Sigmoid colon (tissue), 6 donors: ENCODE measurements at regions not wholly inside any gene's neighbourhood (a gene's known extent, or its start where the extent isn't known, plus 50 kb on each side); places are given as distances from the start of the nearest gene placed in this dataset.

Experiments
- DNase-seq: peaks from one replicate; pipeline ENCODE4 v3.0.0-alpha.2; 2019
- H3K27ac ChIP-seq, 4 donors: fragments of 200-600 bp; sonication (generic); one replicate each; pipeline ENCODE4 v1.5.1; 2016 to 2019; ENCODE audit warnings: mild to moderate bottlenecking in 1 of 4
- H3K27me3 ChIP-seq, 3 donors: fragments of 200-600 bp; sonication (generic); one replicate each; pipeline ENCODE4 v1.5.1; 2019; ENCODE audit warnings: mild to moderate bottlenecking in 1 of 3
- H3K36me3 ChIP-seq, 4 donors: fragments of 200-600 bp; sonication (generic); one replicate each; pipeline ENCODE4 v1.5.1; 2016 to 2019
- H3K4me1 ChIP-seq, 4 donors: fragments of 200-600 bp; sonication (generic); one replicate each; pipeline ENCODE4 v1.5.1; 2017 to 2019
- H3K4me3 ChIP-seq, 4 donors: fragments of 200-600 bp; sonication (generic); one replicate each; pipeline ENCODE4 v1.5.1; 2017 to 2019; ENCODE audit warnings: mild to moderate bottlenecking in 2 of 4, moderate library complexity in 1 of 4
- H3K9me3 ChIP-seq, 4 donors: fragments of 200-600 bp in 3 of 4; sonication (generic) in 3 of 4; one replicate each; pipeline versions ENCODE4 v1.5.1 to v1.6.1; 2013 to 2019
- EP300 ChIP-seq, 4 donors: sonication (generic); formaldehyde crosslinking; IDR thresholded peaks; one replicate each; pipeline ENCODE4 v1.6.1; 2017; ENCODE audit warnings: antibody characterized with exemption in 4 of 4
- POLR2A ChIP-seq, 2 donors: fragments of 450-650 bp; IDR thresholded peaks; one replicate each; pipeline ENCODE4 v1.6.1; 2016; ENCODE audit warnings: antibody characterized with exemption in 2 of 2, mild to moderate bottlenecking in 2 of 2, moderate library complexity in 2 of 2
- POLR2AphosphoS5 ChIP-seq, 4 donors: sonication (generic); formaldehyde crosslinking; IDR thresholded peaks; one replicate each; pipeline ENCODE4 v1.6.1; 2017; ENCODE audit warnings: antibody characterized with exemption in 4 of 4
- WGBS, 2 donors: extraction: QIAGEN DNeasy Blood & Tissue Kit; methylation state at CpG; one replicate each; pipeline ENCODE4 v1.1.7; 2013; 5-methylcytosine and 5-hydroxymethylcytosine counted together
- intact Hi-C: fragments of 100-400 bp; cut with DNase I; formaldehyde crosslinking; loops from one replicate; pipeline ENCODE4 v1.15.1; 2023
- TF ChIP-seq, protein P1 (sequence below), 4 experiments: fragments of 450-650 bp in 3 of 4; fragments of 200-600 bp in 1 of 4; IDR thresholded peaks; one replicate each; pipeline ENCODE4 v1.5.1; 2016 to 2019; ENCODE audit warnings: antibody characterized with exemption in 4 of 4, mild to moderate bottlenecking in 3 of 4, moderate library complexity in 2 of 4
- donor health status: healthy with polysubstance abuse.
- donor health status: healthy.

- Histone ChIP-seq H3K36me3 (no peaks in the 10 kb centered on the region), H3K9me3 (peaks cover 0 to 4% (median 0%) of the 10 kb centered on the region in 4 donors), H3K27ac (no peak overlapping the region), H3K4me1 (no peaks in the 10 kb centered on the region), H3K27me3 (no peaks in the 10 kb centered on the region), H3K4me3 (no peak overlapping the region)
- no peak for DNase-seq
- intact Hi-C loops: no loop called here
- no peak for TF ChIP-seq EP300 (IDR thresholded peaks at IDR 0.05)
- no peak for TF ChIP-seq POLR2AphosphoS5 (IDR thresholded peaks at IDR 0.05)
- TF ChIP-seq POLR2A (IDR thresholded peaks at IDR 0.05): no peak
- TF ChIP-seq, protein P1, sequence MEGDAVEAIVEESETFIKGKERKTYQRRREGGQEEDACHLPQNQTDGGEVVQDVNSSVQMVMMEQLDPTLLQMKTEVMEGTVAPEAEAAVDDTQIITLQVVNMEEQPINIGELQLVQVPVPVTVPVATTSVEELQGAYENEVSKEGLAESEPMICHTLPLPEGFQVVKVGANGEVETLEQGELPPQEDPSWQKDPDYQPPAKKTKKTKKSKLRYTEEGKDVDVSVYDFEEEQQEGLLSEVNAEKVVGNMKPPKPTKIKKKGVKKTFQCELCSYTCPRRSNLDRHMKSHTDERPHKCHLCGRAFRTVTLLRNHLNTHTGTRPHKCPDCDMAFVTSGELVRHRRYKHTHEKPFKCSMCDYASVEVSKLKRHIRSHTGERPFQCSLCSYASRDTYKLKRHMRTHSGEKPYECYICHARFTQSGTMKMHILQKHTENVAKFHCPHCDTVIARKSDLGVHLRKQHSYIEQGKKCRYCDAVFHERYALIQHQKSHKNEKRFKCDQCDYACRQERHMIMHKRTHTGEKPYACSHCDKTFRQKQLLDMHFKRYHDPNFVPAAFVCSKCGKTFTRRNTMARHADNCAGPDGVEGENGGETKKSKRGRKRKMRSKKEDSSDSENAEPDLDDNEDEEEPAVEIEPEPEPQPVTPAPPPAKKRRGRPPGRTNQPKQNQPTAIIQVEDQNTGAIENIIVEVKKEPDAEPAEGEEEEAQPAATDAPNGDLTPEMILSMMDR (IDR thresholded peaks at IDR 0.05): no peak
- WGBS, 2 donors: 70 to 74% methylated on average over 1 of the region's 1 CpG
Measured at GRCh38 chr2:123040506-123040905, 984.6 kb upstream of the CNTNAP5 start.

- no peak overlapping the region for H3K4me3 ChIP-seq
- DNase-seq: no peak
- no peak for TF ChIP-seq EP300 (IDR thresholded peaks at IDR 0.05)
- no peak for TF ChIP-seq POLR2A (IDR thresholded peaks at IDR 0.05)
- TF ChIP-seq, protein P1 (IDR thresholded peaks at IDR 0.05): no peak
- TF ChIP-seq POLR2AphosphoS5 (IDR thresholded peaks at IDR 0.05): no peak
- H3K27me3 ChIP-seq: no peaks in the 10 kb centered on the region
- WGBS, 2 donors: 95 to 97% methylated on average over 1 of the region's 1 CpG
- H3K4me1 ChIP-seq: no peaks in the 10 kb centered on the region
- intact Hi-C loops: no loop called here
- H3K27ac ChIP-seq: no peak overlapping the region
- no peaks in the 10 kb centered on the region for H3K9me3 ChIP-seq
- no peaks in the 10 kb centered on the region for H3K36me3 ChIP-seq
Measured at GRCh38 chr2:123043458-123043857, 981.6 kb upstream of the CNTNAP5 start.

GRCh38 chr2:123045713-123046112 lies 979.4 kb upstream of the CNTNAP5 start:
- 68 to 77% methylated on average over 3 of the region's 3 CpGs for WGBS, 2 donors
- DNase-seq: no peak
- Histone ChIP-seq H3K9me3 (no peaks in the 10 kb centered on the region), H3K4me3 (no peak overlapping the region), H3K36me3 (no peaks in the 10 kb centered on the region), H3K27ac (no peak overlapping the region), H3K4me1 (no peaks in the 10 kb centered on the region), H3K27me3 (no peaks in the 10 kb centered on the region)
- no peak for TF ChIP-seq POLR2A (IDR thresholded peaks at IDR 0.05)
- TF ChIP-seq EP300 (IDR thresholded peaks at IDR 0.05): no peak
- TF ChIP-seq POLR2AphosphoS5 (IDR thresholded peaks at IDR 0.05): no peak
- TF ChIP-seq, protein P1 (IDR thresholded peaks at IDR 0.05): no peak
- intact Hi-C loops: no loop called here

GRCh38 chr2:123047186-123047585 lies 977.9 kb upstream of the CNTNAP5 start:
- Histone ChIP-seq H3K36me3 (no peaks in the 10 kb centered on the region), H3K4me1 (no peaks in the 10 kb centered on the region), H3K9me3 (no peaks in the 10 kb centered on the region), H3K27me3 (no peaks in the 10 kb centered on the region), H3K4me3 (no peak overlapping the region), H3K27ac (no peak overlapping the region)
- TF ChIP-seq EP300 (IDR thresholded peaks at IDR 0.05) (no peak), POLR2AphosphoS5 (IDR thresholded peaks at IDR 0.05) (no peak)
- TF ChIP-seq, protein P1 (IDR thresholded peaks at IDR 0.05): no peak
- intact Hi-C loops: no loop called here
- no peak for DNase-seq

DNA sequence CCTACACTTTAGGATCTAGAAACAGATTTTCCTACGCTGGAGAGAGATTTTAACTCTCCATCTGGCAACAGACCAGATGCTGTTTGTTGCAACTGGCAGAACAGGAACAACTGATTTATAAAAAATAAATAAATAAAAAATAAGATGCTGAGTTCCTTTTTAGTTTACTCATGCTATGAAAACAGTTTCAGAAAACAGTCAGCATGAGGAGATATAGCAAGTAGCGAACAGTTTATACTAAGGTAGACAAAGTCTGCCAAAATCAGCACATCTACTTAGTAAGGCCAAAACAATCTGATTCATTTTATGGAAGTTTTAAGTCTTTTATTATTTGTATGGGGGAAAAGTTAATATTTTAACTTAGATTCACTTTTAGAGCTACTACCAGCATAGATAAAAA lies 974.0 kb upstream of the CNTNAP5 start:
- 84% methylated on average over 2 of the region's 2 CpGs for WGBS, 2 donors
- TF ChIP-seq, protein P1 (IDR thresholded peaks at IDR 0.05): no peak
- TF ChIP-seq POLR2A (IDR thresholded peaks at IDR 0.05) (no peak), POLR2AphosphoS5 (IDR thresholded peaks at IDR 0.05) (no peak), EP300 (IDR thresholded peaks at IDR 0.05) (no peak)

More for the DNA sequence above, 974.0 kb upstream of the CNTNAP5 start:
- Histone ChIP-seq H3K27me3 (no peaks in the 10 kb centered on the region), H3K27ac (no peak overlapping the region), H3K9me3 (no peaks in the 10 kb centered on the region), H3K4me3 (no peak overlapping the region), H3K36me3 (no peaks in the 10 kb centered on the region), H3K4me1 (no peaks in the 10 kb centered on the region)
- intact Hi-C loops: no loop called here
- DNase-seq: no peak
